ES-I3 (cell line): ENCODE measurements at regions not wholly inside any gene's neighbourhood (a gene's known extent, or its start where the extent isn't known, plus 50 kb on each side); places are given as distances from the start of the nearest gene placed in this dataset.

Source experiments
- H3K36me3 ChIP-seq: 2 replicates; pipeline ENCODE4 v1.6.1; 2013; ENCODE audit warnings: mild to moderate bottlenecking, low read length, control low read depth, moderate library complexity; ENCODE audit not compliant: insufficient read depth
- H3K4me1 ChIP-seq: 2 replicates; pipeline ENCODE4 v1.6.1; 2013; ENCODE audit warnings: mild to moderate bottlenecking, control low read depth, low read length; ENCODE audit not compliant: insufficient read depth
- H3K9ac ChIP-seq: 2 replicates; pipeline ENCODE4 v1.6.1; 2013; ENCODE audit warnings: low read depth, mild to moderate bottlenecking, low read length, moderate library complexity
- H3K9me3 ChIP-seq: 2 replicates; pipeline ENCODE4 v1.6.1; 2013; ENCODE audit warnings: mild to moderate bottlenecking, low read length, moderate library complexity; ENCODE audit not compliant: control insufficient read depth, insufficient read depth

DNA sequence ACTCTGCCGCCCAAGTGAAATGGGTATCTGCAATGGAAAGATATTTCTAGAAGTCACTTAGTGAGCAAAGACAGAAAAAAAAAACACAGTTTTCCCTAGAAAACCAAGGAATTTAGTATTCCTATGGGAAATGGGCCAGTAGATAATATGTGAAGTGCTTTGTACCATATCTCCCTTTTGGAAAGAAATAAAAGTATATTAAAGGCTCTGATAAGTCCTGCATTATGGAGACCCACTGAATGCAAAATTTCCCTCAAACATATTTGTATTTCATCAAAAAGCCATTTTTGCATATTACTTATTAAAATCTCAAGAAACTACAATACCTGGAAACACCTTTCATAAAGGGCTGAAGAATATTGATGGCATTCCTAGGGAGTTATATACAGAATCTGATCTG lies 51.6 kb upstream of the DYNLRB2 start:
- no peaks in the 10 kb centered on the region for H3K4me1 ChIP-seq
- no peaks in the 10 kb centered on the region; the same call in none of the 2 replicates for H3K9me3 ChIP-seq
- no peak overlapping the region for H3K9ac ChIP-seq
- no peaks in the 10 kb centered on the region for H3K36me3 ChIP-seq

DNA sequence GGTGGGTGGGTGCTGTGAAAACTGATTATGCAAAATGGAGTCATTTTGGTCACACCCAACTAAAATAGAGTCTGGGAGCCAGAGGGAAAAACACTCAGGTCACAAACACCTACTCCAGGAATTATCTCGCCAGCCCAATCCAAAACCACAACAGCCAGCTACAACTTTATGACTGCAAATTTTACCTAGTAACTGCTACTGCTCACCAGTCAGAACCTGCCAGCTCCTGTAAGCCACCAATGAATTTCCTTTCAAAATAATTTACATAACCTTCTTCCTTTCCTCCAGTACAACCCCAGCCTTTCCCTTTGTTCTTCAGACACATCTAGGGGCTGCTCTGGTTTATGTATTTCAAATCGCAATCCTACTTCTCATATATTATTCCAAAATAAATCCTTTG lies 52.6 kb upstream of the DYNLRB2 start:
- no peaks in the 10 kb centered on the region; the same call in none of the 2 replicates for H3K9me3 ChIP-seq
- H3K4me1 ChIP-seq, result no peaks in the 10 kb centered on the region
- no peak overlapping the region for H3K9ac ChIP-seq
- no peaks in the 10 kb centered on the region for H3K36me3 ChIP-seq

DNA sequence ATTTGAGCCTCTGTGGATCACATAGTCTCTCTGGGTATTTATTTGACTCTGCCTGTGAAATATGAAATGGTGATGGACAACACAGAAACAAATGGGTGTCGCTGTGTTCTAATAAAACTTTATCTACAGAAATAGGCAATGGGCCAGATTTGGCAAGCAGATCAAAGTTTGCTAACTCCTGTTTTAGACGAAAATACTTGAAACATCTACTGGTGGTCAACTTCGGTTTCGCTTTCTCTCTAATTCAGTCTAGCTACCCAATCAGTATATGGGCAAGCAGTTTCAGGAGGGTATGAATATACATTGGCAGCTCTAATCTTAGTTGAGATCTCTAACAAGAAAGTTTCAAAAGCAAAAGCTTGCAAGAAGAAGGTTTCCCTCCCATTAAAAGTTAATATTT lies 60.1 kb upstream of the DYNLRB2 start:
- H3K9me3 ChIP-seq, result no peaks in the 10 kb centered on the region
- H3K4me1 ChIP-seq, result no peaks in the 10 kb centered on the region
- no peak overlapping the region for H3K9ac ChIP-seq
- H3K36me3 ChIP-seq, result no peaks in the 10 kb centered on the region

DNA sequence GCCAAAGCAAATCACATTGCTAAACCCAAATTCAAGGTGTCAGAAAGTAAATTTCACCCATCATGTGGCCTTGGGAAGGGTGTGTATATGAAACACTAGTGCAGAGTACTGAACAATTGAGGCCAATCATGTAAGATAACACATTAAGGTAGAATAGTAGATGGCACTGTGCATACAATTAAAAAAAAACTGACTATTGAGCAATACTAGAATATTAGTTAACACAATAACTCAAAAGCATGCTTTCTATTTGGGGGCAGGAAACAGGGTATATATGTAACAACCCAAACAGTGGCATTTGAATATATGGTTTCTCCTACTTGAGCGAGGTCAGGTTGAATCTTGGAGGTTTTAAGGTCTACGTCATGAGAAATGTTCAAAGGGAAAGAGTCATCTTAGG lies 63.0 kb upstream of the DYNLRB2 start:
- no peaks in the 10 kb centered on the region for H3K36me3 ChIP-seq
- no peaks in the 10 kb centered on the region for H3K9me3 ChIP-seq
- no peak overlapping the region for H3K9ac ChIP-seq
- no peaks in the 10 kb centered on the region for H3K4me1 ChIP-seq

DNA sequence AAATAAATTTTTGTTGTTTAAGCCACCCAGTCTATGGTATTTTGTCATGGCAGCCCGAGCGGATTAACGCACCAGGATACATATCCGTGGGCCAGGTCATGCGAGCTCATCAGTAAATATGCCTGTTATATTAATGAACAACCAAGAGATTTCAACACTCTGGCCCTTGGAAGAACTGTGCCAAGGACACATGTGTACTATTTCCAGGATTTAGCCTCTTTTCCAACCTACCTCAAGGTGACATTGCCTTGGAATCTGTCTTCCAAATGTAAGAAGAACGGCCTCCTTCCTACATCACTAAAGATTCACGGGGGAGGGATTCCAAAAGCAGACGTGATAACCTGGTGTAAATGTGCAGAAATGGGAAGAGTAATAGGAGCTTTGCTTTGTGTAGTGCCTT lies 72.8 kb upstream of the DYNLRB2 start:
- Histone ChIP-seq H3K9ac (no peak overlapping the region), H3K36me3 (no peaks in the 10 kb centered on the region), H3K9me3 (no peaks in the 10 kb centered on the region; the same call in 1 of the 2 replicates), H3K4me1 (peaks cover 4% of the 10 kb centered on the region; the same call in 1 of the 2 replicates)

DNA sequence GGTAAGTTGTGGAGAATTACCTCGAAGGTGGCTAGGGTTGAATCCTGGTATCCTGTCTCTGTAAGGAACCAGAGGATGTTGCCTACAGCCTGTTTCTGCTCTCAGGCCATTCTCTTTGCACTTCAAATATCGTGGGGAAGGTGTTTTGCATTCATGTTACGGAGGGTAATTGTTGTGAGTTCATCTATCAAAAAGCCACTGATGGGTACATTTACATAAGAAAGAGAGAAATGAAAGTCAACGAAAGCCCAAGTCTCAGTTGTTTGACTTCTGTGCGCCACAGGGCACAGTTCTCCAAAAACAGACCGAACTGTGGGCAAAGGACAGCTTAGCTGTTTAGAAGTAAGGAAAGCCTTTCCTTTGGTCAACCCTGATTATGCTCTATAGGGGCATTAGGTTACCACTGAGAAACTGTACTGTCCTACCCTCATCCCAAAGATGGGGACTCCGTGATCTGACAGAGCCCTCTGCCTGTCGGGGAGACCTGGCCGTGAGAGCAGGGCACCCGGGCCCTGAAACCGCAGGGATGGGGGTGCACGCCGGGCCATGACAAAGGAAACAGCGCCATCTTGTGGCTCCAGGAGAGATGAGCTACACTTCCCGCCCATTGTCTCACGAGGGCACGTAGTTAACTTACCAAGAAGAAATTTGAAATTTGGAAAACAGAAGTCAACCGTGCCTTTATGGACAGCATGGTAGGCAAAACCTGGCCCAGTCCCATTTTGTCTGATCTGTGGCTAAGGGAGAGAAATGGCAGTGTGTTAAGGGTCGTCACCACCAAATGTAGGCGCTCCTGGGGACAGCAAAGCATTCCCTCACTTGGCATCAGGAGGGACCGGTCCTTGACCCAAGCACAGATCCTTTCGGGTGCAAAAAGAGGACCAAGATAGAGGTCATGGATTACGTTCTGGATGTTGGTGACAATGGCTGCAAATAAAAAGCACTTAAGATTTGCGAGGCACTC lies 74.5 kb upstream of the DYNLRB2 start:
- H3K36me3 ChIP-seq, result no peaks in the 10 kb centered on the region
- peaks cover 4% of the 10 kb centered on the region; the same call in 1 of the 2 replicates for H3K4me1 ChIP-seq
- H3K9ac ChIP-seq, result no peak overlapping the region; the same call in 1 of the 2 replicates
- H3K9me3 ChIP-seq, result no peaks in the 10 kb centered on the region; the same call in 1 of the 2 replicates

DNA sequence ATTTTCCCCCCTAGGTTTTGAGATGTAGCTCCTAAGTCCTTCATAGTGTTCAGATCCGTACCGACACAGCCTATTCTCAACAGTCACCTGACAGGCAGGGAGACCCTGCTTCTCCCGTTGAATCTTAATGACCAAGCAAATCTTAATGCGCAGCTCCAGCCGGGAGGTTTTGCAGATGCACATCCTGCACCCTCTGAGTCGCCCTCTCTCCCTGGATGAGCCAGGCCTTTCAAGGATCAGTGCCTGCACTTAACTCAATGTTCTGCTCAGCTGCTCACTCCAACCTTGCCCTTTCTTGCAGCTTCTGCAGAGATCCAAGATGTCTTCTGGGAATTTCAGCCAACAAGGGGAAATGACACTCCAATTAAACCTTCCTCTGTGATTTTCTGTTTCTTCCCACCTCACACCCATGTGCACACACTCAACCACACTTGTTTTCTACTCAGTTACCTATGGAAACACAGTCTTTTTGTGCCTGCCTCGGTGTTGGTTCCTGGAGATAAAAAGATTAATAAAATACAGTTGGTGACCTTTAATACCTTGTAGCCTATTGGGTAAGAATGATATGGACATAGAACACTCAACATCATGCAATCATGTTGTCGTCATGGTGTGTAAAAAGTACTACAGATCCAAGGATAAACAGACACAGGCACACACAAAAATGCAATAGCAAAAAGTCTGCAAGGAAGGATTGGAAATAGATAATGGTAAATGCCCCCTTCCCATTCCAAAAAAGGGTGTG lies 76.9 kb upstream of the DYNLRB2 start:
- Histone ChIP-seq H3K36me3 (no peaks in the 10 kb centered on the region), H3K9ac (no peak overlapping the region), H3K9me3 (no peaks in the 10 kb centered on the region), H3K4me1 (peaks cover 4% of the 10 kb centered on the region)

DNA sequence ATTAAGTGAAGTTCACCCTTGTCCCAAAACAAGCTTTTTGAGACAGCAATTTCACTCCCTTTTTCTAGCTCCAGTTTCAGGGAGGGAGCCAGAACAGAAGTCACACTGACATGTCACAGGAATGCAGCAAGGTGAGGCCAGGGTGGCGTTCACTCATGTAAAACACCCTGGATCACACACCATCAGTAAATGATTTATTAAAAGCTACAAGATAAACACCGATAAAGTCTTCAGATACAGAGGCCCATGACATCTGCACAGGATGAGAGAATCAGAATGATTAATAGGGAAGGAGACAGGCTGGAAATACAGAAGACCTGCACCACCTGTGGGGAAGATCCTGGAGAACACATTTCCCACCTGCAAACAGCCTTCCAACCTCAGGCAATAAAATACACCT lies 77.5 kb upstream of the DYNLRB2 start:
- Histone ChIP-seq H3K36me3 (no peaks in the 10 kb centered on the region), H3K4me1 (peaks cover 4% of the 10 kb centered on the region), H3K9ac (no peak overlapping the region), H3K9me3 (no peaks in the 10 kb centered on the region)

DNA sequence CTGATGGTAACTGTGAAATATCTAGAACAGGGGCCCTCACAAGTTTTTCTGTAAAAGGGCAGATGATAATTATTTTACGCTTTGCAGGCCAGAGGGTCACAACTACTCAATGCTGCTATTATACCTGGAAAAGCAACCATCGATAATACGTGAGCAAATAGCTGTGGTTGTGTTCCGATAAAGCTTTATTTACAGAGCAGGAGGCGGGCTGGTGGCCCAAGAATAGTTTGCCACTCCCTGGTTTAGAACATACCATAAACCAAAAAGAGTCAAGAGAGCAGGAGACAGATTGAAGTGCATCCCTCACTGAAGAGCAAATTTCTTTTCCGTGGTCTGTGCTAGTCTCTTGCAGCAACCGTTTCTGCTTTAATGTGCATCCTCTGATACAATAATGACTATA lies 77.9 kb upstream of the DYNLRB2 start:
- Histone ChIP-seq H3K4me1 (peaks cover 4% of the 10 kb centered on the region), H3K36me3 (no peaks in the 10 kb centered on the region), H3K9me3 (no peaks in the 10 kb centered on the region), H3K9ac (no peak overlapping the region)

DNA sequence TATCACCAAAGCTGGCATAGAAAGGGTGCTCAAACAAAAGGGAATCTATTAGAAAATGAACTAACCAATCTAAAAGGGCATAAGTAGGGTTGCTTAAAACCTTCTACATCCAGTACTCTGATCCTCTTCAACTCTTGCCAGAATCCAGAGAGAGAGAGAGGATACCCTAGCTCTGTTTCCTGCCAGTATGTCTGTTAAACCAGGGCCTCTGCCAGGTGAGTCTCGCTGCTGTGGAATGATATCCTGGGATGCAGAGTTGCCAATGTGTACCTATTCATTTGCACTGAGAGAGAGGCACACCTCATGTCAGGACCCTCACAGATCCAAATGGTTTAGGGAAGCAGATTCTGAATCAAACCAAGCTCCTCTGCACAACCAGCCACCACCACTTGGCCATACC lies 79.8 kb upstream of the DYNLRB2 start:
- Histone ChIP-seq H3K4me1 (no peaks in the 10 kb centered on the region; the same call in 1 of the 2 replicates), H3K36me3 (no peaks in the 10 kb centered on the region), H3K9me3 (no peaks in the 10 kb centered on the region), H3K9ac (no peak overlapping the region)

DNA sequence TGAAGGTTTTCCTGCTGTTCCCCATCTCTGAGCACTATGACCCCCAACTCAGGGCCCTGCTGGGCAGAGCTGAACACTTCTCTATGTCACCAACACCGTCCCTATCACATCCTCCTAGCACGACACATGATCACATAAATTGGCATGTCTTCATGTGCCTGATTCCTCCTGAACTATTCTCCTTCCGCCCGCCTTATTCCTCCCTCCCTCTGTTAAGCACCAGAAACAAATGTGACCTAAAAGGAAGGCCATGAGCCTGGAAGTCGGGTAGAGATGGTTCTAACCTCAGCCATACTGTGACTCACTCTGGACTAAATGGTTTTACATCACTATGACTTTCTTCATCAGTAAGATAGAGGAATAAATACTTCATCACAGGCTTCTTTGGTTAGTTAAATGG lies 80.8 kb upstream of the DYNLRB2 start:
- H3K9ac ChIP-seq, result no peak overlapping the region
- no peaks in the 10 kb centered on the region for H3K36me3 ChIP-seq
- no peaks in the 10 kb centered on the region; the same call in 1 of the 2 replicates for H3K4me1 ChIP-seq
- no peaks in the 10 kb centered on the region for H3K9me3 ChIP-seq

DNA sequence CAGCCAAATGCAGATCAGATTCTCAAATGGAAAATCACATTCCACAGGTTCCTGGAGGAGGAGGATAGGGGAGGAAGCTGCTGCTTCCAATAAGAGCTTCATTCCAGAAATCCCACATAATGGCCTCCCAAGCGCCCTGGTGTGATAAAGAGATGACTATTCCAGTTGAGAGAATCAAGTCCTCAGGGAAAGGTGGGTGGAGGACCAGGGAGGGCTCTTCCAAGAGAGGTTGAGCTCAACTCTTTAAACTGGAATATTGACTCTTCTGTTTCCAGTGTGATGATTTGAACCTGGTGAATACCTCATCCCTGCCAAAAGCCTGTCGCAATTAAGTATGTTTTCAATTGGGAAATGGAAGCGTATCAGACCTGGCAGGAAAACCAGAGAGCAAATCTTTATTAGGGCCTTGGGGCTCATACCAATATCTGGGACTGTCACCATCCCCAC lies 81.4 kb upstream of the DYNLRB2 start:
- H3K9me3 ChIP-seq, result no peaks in the 10 kb centered on the region
- H3K4me1 ChIP-seq, result no peaks in the 10 kb centered on the region; the same call in 1 of the 2 replicates
- no peak overlapping the region for H3K9ac ChIP-seq
- H3K36me3 ChIP-seq, result no peaks in the 10 kb centered on the region

DNA sequence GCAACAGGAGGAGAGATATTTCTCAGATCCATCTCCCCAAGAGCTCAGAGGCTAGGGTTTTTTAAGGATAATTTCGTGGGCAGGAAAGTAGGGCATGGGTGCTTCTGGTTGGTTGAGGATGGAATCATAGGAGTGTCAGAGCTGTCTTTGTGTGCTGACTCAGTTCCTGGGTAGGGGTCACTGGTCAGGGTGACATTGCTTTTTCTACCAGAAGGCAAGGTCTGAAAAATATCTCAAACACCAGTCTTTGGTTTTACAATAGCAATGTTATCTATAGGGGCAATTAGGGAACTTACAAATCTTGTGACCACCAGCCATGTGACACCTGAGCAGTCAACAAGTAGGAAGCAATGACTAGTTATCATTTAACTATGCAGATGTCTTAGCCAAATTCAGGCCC lies 82.9 kb upstream of the DYNLRB2 start:
- no peaks in the 10 kb centered on the region for H3K36me3 ChIP-seq
- H3K4me1 ChIP-seq, result no peaks in the 10 kb centered on the region; the same call in 1 of the 2 replicates
- H3K9me3 ChIP-seq, result no peaks in the 10 kb centered on the region
- H3K9ac ChIP-seq, result no peak overlapping the region

DNA sequence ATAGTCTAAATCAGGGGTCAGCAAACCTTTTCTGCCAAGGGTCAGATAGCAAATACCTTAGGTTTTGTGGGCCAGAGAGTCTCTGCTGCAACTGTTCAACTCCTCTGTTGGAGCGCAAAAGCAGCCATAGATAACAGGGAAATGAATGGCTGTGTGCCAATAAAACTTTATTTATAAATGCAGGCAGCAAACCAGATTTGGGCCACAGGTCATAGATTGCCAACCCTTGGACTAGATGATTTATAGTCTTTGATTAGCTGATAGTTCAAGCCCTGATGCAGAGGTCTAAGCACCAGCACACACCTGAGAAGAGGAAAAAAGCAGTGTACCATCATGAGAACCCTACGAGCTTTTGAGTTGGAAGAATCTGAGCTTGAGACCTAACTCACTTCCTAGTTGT lies 86.0 kb upstream of the DYNLRB2 start:
- Histone ChIP-seq H3K9me3 (no peaks in the 10 kb centered on the region), H3K4me1 (no peaks in the 10 kb centered on the region; the same call in 1 of the 2 replicates), H3K9ac (no peak overlapping the region), H3K36me3 (no peaks in the 10 kb centered on the region)
